HepG2 (cell line): ENCODE measurements at regions not wholly inside any gene's neighbourhood (a gene's known extent, or its start where the extent isn't known, plus 50 kb on each side); places are given as distances from the start of the nearest gene placed in this dataset.
A peak's percentile ranks its signal among the peaks of the same experiment; 100 is the strongest.

Experiments used
- AKAP8 ChIP-seq: sonication (generic); formaldehyde crosslinking; IDR thresholded peaks from 2 replicates; pipeline ENCODE4 v1.5.1; 2020; ENCODE audit warnings: mild to moderate bottlenecking, missing genetic modification reagents
- ATF2 ChIP-seq: sonication (generic); formaldehyde crosslinking; IDR thresholded peaks from 2 replicates; pipeline ENCODE4 v1.4.0; 2020; ENCODE audit warnings: missing genetic modification reagents
- CREBL2 ChIP-seq: sonication (generic); formaldehyde crosslinking; IDR thresholded peaks from 2 replicates; pipeline ENCODE4 v1.8.1; 2023; ENCODE audit warnings: missing genetic modification reagents, mild to moderate bottlenecking, borderline replicate concordance
- FOXP4 ChIP-seq: sonication (generic); formaldehyde crosslinking; IDR thresholded peaks from 2 replicates; pipeline ENCODE4 v1.4.0; 2020; ENCODE audit warnings: missing genetic modification reagents
- HBP1 ChIP-seq: IDR thresholded peaks from 2 replicates; pipeline ENCODE4 v1.6.1; 2016; ENCODE audit warnings: low read depth, control low read depth
- HNRNPLL ChIP-seq: fragments of 200-400 bp; formaldehyde crosslinking; IDR thresholded peaks from 2 replicates; pipeline ENCODE4 v1.6.1; 2017; ENCODE audit warnings: mild to moderate bottlenecking, low read depth, low read length; ENCODE audit not compliant: poor library complexity, severe bottlenecking
- IKZF5 ChIP-seq: IDR thresholded peaks from 2 replicates; pipeline ENCODE4 v1.6.1; 2018; ENCODE audit warnings: missing genetic modification reagents, mild to moderate bottlenecking, missing compliant biosample characterization
- LBX2 ChIP-seq: sonication (generic); formaldehyde crosslinking; IDR thresholded peaks from 2 replicates; pipeline ENCODE4 v1.5.0; 2020; ENCODE audit warnings: missing genetic modification reagents, mild to moderate bottlenecking, borderline replicate concordance
- NCOR1 ChIP-seq: fragments of 200-600 bp; sonication (generic); IDR thresholded peaks from 2 replicates; pipeline ENCODE4 v1.7.0; 2017; ENCODE audit warnings: antibody characterized with exemption, low read length, borderline replicate concordance
- NFE2 ChIP-seq: sonication (generic); formaldehyde crosslinking; IDR thresholded peaks from 2 replicates; pipeline ENCODE4 v1.4.0; 2020; ENCODE audit warnings: missing genetic modification reagents
- NONO ChIP-seq, 2 experiments: fragments of 450-650 bp in 1 of 2; sonication (generic) in 1 of 2; formaldehyde crosslinking in 1 of 2; IDR thresholded peaks in 1 of 2; conservative IDR thresholded peaks in 1 of 2; 2 replicates each; pipeline versions ENCODE4 v1.6.1 to v1.8.0; 2017 to 2022; ENCODE audit warnings: mild to moderate bottlenecking in 1 of 2, missing genetic modification reagents in 1 of 2, moderate library complexity in 1 of 2
- ZBED4 ChIP-seq: sonication (generic); formaldehyde crosslinking; IDR thresholded peaks from 2 replicates; pipeline ENCODE4 v1.4.0; 2020; ENCODE audit warnings: missing genetic modification reagents, borderline replicate concordance
- ZKSCAN8 ChIP-seq: IDR thresholded peaks from 2 replicates; pipeline ENCODE4 v1.6.1; 2016; ENCODE audit warnings: borderline replicate concordance, missing genetic modification reagents, missing compliant biosample characterization
- ZMYM3 ChIP-seq: sonication (generic); formaldehyde crosslinking; IDR thresholded peaks from 2 replicates; pipeline ENCODE4 v1.5.1; 2020; ENCODE audit warnings: mild to moderate bottlenecking, missing genetic modification reagents
- ZNF460 ChIP-seq: sonication (generic); formaldehyde crosslinking; IDR thresholded peaks from 2 replicates; pipeline ENCODE4 v1.5.1; 2020; ENCODE audit warnings: missing genetic modification reagents, mild to moderate bottlenecking, borderline replicate concordance
- ZZZ3 ChIP-seq: sonication (generic); formaldehyde crosslinking; IDR thresholded peaks from 2 replicates; pipeline ENCODE4 v1.4.0; 2020; ENCODE audit warnings: missing genetic modification reagents, mild to moderate bottlenecking, borderline replicate concordance

- TF ChIP-seq ATF2 (CRISPR knock-in tag), result peak; percentile 79; the same call in 1 of the 2 replicates
- TF ChIP-seq FOXP4 (CRISPR knock-in tag), result peak; percentile 91
- TF ChIP-seq LBX2 (CRISPR knock-in tag), result no peak
- TF ChIP-seq NONO (IDR thresholded peaks at IDR 0.05), result no peak
- peak; percentile 51; the same call in 1 of the 2 replicates for TF ChIP-seq NONO (CRISPR knock-in tag; conservative IDR thresholded peaks at IDR 0.05)
- TF ChIP-seq ZBED4, result no peak
- no peak for TF ChIP-seq AKAP8 (CRISPR knock-in tag)
- TF ChIP-seq ZKSCAN8 (CRISPR knock-in tag), result peak; percentile 86; the same call in 1 of the 2 replicates
- TF ChIP-seq NFE2 (CRISPR knock-in tag), result no peak
- TF ChIP-seq ZZZ3 (CRISPR knock-in tag), result no peak
- TF ChIP-seq ZNF460 (CRISPR knock-in tag), result no peak
- TF ChIP-seq HNRNPLL, result no peak
- peak; percentile 97 for TF ChIP-seq NCOR1
- peak; percentile 8; the same call in 1 of the 2 replicates for TF ChIP-seq ZMYM3 (CRISPR knock-in tag)
- TF ChIP-seq CREBL2 (CRISPR knock-in tag), result no peak
- peak; percentile 70; the same call in 1 of the 2 replicates for TF ChIP-seq IKZF5 (CRISPR knock-in tag)
- TF ChIP-seq HBP1 (CRISPR knock-in tag), result no peak
These were observed 156.4 kb upstream of the ELL2 start (continued) for GRCh38 chr5:96117771-96118651.
